ENCODE measurements at regions not wholly inside any gene's neighbourhood (a gene's known extent, or its start where the extent isn't known, plus 50 kb on each side); places are given as distances from the start of the nearest gene placed in this dataset.

GRCh38 chr20:11502061-11502460 is 415.6 kb upstream of the BTBD3 start:
- TF ChIP-seq CTCF (conservative IDR thresholded peaks at IDR 0.05; ENCODE audit: low read depth in 2 of 2) (no peak), REST (IDR thresholded peaks at IDR 0.05; ENCODE audit: unreplicated experiment) (no peak), POLR2AphosphoS5 (IDR thresholded peaks at IDR 0.05; ENCODE audit: low read depth) (no peak), EZH2 (IDR thresholded peaks at IDR 0.05; ENCODE audit: low read depth, unreplicated experiment) (no peak), CREB1 (CRISPR knock-in tag; IDR thresholded peaks at IDR 0.05; ENCODE audit: low read depth) (no peak), JUNB (IDR thresholded peaks at IDR 0.05; ENCODE audit: unreplicated experiment) (no peak), EZH2phosphoT487 (IDR thresholded peaks at IDR 0.05; ENCODE audit: unreplicated experiment) (no peak), ZNF331 (CRISPR knock-in tag; IDR thresholded peaks at IDR 0.05; ENCODE audit: low read depth) (no peak), ETS1 (IDR thresholded peaks at IDR 0.05) (no peak), STAT1 (IDR thresholded peaks at IDR 0.05; ENCODE audit: unreplicated experiment) (no peak), NANOG (IDR thresholded peaks at IDR 0.05; ENCODE audit: borderline replicate concordance) (no peak), ZNF114 (CRISPR knock-in tag; IDR thresholded peaks at IDR 0.05) (no peak), ZNF462 (CRISPR knock-in tag; IDR thresholded peaks at IDR 0.05) (no peak)

Measured in GM23338 (cell line).